Mesenchymal stem cell (in vitro differentiated cells and primary cell): ENCODE measurements at regions not wholly inside any gene's neighbourhood (a gene's known extent, or its start where the extent isn't known, plus 50 kb on each side); places are given as distances from the start of the nearest gene placed in this dataset.

ENCODE experiments used
- DNase-seq: peaks from one replicate; pipeline ENCODE4 v3.0.0-alpha.2; 2013
- H2AFZ ChIP-seq: one replicate; pipeline ENCODE4 v1.6.1; 2013; ENCODE audit warnings: low read depth, mild to moderate bottlenecking, control low read depth, inconsistent platforms, low read length, moderate library complexity
- H2AK5ac ChIP-seq: 2 replicates; pipeline ENCODE4 v1.6.1; 2013; ENCODE audit warnings: low read length, moderate library complexity, mild to moderate bottlenecking, inconsistent platforms; ENCODE audit not compliant: severe bottlenecking
- H2BK120ac ChIP-seq: one replicate; pipeline ENCODE4 v1.6.1; 2013; ENCODE audit warnings: low read depth, mild to moderate bottlenecking, inconsistent platforms, low read length, moderate library complexity
- H2BK12ac ChIP-seq, 2 experiments: one replicate each; pipeline ENCODE4 v1.6.1; 2013; ENCODE audit warnings: inconsistent platforms in 2 of 2, low read length in 2 of 2, mild to moderate bottlenecking in 2 of 2, moderate library complexity in 2 of 2, control low read depth in 1 of 2
- H2BK15ac ChIP-seq: one replicate; pipeline ENCODE4 v1.6.1; 2013; ENCODE audit warnings: mild to moderate bottlenecking, low read depth, inconsistent platforms; ENCODE audit not compliant: poor library complexity, severe bottlenecking
- H2BK5ac ChIP-seq: 2 replicates; pipeline ENCODE4 v1.6.1; 2013; ENCODE audit warnings: low read depth, mild to moderate bottlenecking, low read length, control low read depth, inconsistent platforms; ENCODE audit not compliant: poor library complexity, severe bottlenecking
- H3K14ac ChIP-seq, 2 experiments: one replicate each; pipeline ENCODE4 v1.6.1; 2013; ENCODE audit warnings: inconsistent platforms in 2 of 2, low read length in 2 of 2, control low read depth in 1 of 2, mild to moderate bottlenecking in 1 of 2, moderate library complexity in 1 of 2
- H3K18ac ChIP-seq, 2 experiments: one replicate each; pipeline ENCODE4 v1.6.1; 2013; ENCODE audit warnings: inconsistent platforms in 2 of 2, low read length in 2 of 2, control low read depth in 1 of 2, low read depth in 1 of 2, mild to moderate bottlenecking in 1 of 2
- H3K23ac ChIP-seq, 2 experiments: one replicate each; pipeline ENCODE4 v1.6.1; 2013; ENCODE audit warnings: inconsistent platforms in 2 of 2, low read length in 2 of 2, mild to moderate bottlenecking in 2 of 2, moderate library complexity in 2 of 2, control low read depth in 1 of 2
- H3K27ac ChIP-seq: 2 replicates; pipeline ENCODE4 v1.5.1; 2013; ENCODE audit warnings: mild to moderate bottlenecking, moderate library complexity, low read length, control low read depth, inconsistent platforms; ENCODE audit not compliant: poor library complexity, severe bottlenecking
- H3K27me3 ChIP-seq, 2 experiments: 2 replicates each; pipeline versions ENCODE4 v1.6.1 to v1.7.0; 2013; ENCODE audit warnings: low read length in 2 of 2, mild to moderate bottlenecking in 2 of 2, moderate library complexity in 2 of 2, control low read depth in 1 of 2, inconsistent platforms in 1 of 2; ENCODE audit not compliant: control insufficient read depth in 1 of 2, insufficient read depth in 1 of 2
- H3K36me3 ChIP-seq, 2 experiments: 2 replicates each; pipeline versions ENCODE4 v1.6.1 to v1.7.0; 2013; ENCODE audit warnings: low read length in 2 of 2, control low read depth in 1 of 2, inconsistent platforms in 1 of 2, low read depth in 1 of 2, mild to moderate bottlenecking in 1 of 2; ENCODE audit not compliant: insufficient read depth in 2 of 2, control insufficient read depth in 1 of 2
- H3K4ac ChIP-seq, 2 experiments: one replicate each; pipeline ENCODE4 v1.6.1; 2013; ENCODE audit warnings: inconsistent platforms in 2 of 2, low read length in 2 of 2, mild to moderate bottlenecking in 2 of 2, moderate library complexity in 2 of 2, control low read depth in 1 of 2, low read depth in 1 of 2
- H3K4me1 ChIP-seq: 2 replicates; pipeline ENCODE4 v1.6.1; 2013; ENCODE audit warnings: low read depth, low read length, control low read depth; ENCODE audit not compliant: control insufficient read depth, insufficient read depth
- H3K4me2 ChIP-seq: 2 replicates; pipeline ENCODE4 v1.6.1; 2013; ENCODE audit warnings: low read length, mild to moderate bottlenecking, inconsistent platforms; ENCODE audit not compliant: poor library complexity, severe bottlenecking
- H3K4me3 ChIP-seq, 2 experiments: 2 replicates each; pipeline versions ENCODE4 v1.5.1 to v1.7.0; 2013; ENCODE audit warnings: low read length in 2 of 2, mild to moderate bottlenecking in 2 of 2, control low read depth in 1 of 2, low read depth in 1 of 2; ENCODE audit not compliant: insufficient read depth in 1 of 2
- H3K79me1 ChIP-seq: replicated peaks from 2 replicates; pipeline ENCODE4 v1.6.1; 2013; ENCODE audit warnings: mild to moderate bottlenecking, control low read depth, low read length, inconsistent platforms; ENCODE audit not compliant: poor library complexity, severe bottlenecking
- H3K9ac ChIP-seq: 2 replicates; pipeline ENCODE4 v1.7.0; 2013; ENCODE audit warnings: mild to moderate bottlenecking, low read length, moderate library complexity
- H3K9me3 ChIP-seq: 2 replicates; pipeline ENCODE4 v1.7.0; 2013; ENCODE audit warnings: mild to moderate bottlenecking, low read length; ENCODE audit not compliant: control insufficient read depth
- H4K8ac ChIP-seq: one replicate; pipeline ENCODE4 v1.6.1; 2013; ENCODE audit warnings: inconsistent platforms, mild to moderate bottlenecking, low read length, moderate library complexity
- H4K91ac ChIP-seq: one replicate; pipeline ENCODE4 v1.6.1; 2013; ENCODE audit warnings: mild to moderate bottlenecking, low read length, inconsistent platforms
- WGBS: methylation state at CpG from one replicate; pipeline ENCODE4 v1.1.7; 2013; ENCODE audit warnings: mixed read lengths; 5-methylcytosine and 5-hydroxymethylcytosine counted together

GRCh38 chr9:73597039-73597438, 445.4 kb downstream of the ANXA1 start:
- H3K18ac ChIP-seq = no peak overlapping the region
- no peak overlapping the region for H3K9ac ChIP-seq
- no peak for DNase-seq
- H4K8ac ChIP-seq = no peak overlapping the region
- no peak overlapping the region for H3K4me3 ChIP-seq
- H2BK12ac ChIP-seq = no peak overlapping the region
- H3K36me3 ChIP-seq = no peaks in the 10 kb centered on the region
- 88% methylated on average over 5 of the region's 5 CpGs for WGBS
- no peak overlapping the region for H3K23ac ChIP-seq
- H3K14ac ChIP-seq = no peak overlapping the region
- H3K9me3 ChIP-seq = no peaks in the 10 kb centered on the region
- H4K91ac ChIP-seq = no peak overlapping the region
- no peaks in the 10 kb centered on the region for H3K4me1 ChIP-seq
- H2BK15ac ChIP-seq = no peak overlapping the region
- no peak overlapping the region for H3K27ac ChIP-seq
- H2AFZ ChIP-seq = no peak overlapping the region
- H3K4ac ChIP-seq = no peak overlapping the region
- no peaks in the 10 kb centered on the region for H3K27me3 ChIP-seq
- H2BK5ac ChIP-seq = no peak overlapping the region
- H2AK5ac ChIP-seq = no peak overlapping the region
- H3K79me1 ChIP-seq = no peaks in the 10 kb centered on the region
- H3K4me2 ChIP-seq = no peak overlapping the region
- H2BK120ac ChIP-seq = no peak overlapping the region

- H3K4ac ChIP-seq = no peak overlapping the region
- H3K4me3 ChIP-seq = no peak overlapping the region
- no peak overlapping the region for H3K23ac ChIP-seq
- H4K8ac ChIP-seq = no peak overlapping the region
- no peaks in the 10 kb centered on the region for H3K79me1 ChIP-seq
- no peak overlapping the region for H2BK12ac ChIP-seq
- no peaks in the 10 kb centered on the region for H3K9me3 ChIP-seq
- H2BK15ac ChIP-seq = no peak overlapping the region
- H2BK120ac ChIP-seq = no peak overlapping the region
- no peak overlapping the region for H4K91ac ChIP-seq
- no peak overlapping the region for H3K14ac ChIP-seq
- H2BK5ac ChIP-seq = no peak overlapping the region
- no peak overlapping the region for H3K4me2 ChIP-seq
- no peak overlapping the region for H3K18ac ChIP-seq
- no peaks in the 10 kb centered on the region for H3K27me3 ChIP-seq
- DNase-seq = no peak
- no peak overlapping the region for H3K27ac ChIP-seq
- H3K4me1 ChIP-seq = no peaks in the 10 kb centered on the region
- no peak overlapping the region for H2AFZ ChIP-seq
- no peak overlapping the region for H3K9ac ChIP-seq
- H3K36me3 ChIP-seq = no peaks in the 10 kb centered on the region
- H2AK5ac ChIP-seq = no peak overlapping the region
- 88% methylated on average over 3 of the region's 4 CpGs for WGBS
Observed at GRCh38 chr9:73597771-73598170, 446.1 kb downstream of the ANXA1 start.

- H3K14ac ChIP-seq = no peak overlapping the region
- no peak overlapping the region for H2BK15ac ChIP-seq
- H3K27ac ChIP-seq = no peak overlapping the region
- H2AK5ac ChIP-seq = no peak overlapping the region
- H2BK5ac ChIP-seq = no peak overlapping the region
- no peaks in the 10 kb centered on the region for H3K27me3 ChIP-seq
- no peak overlapping the region for H3K4me2 ChIP-seq
- no CpG with 5 or more reads among the region's 1 CpG for WGBS
- no peak overlapping the region for H4K8ac ChIP-seq
- H3K9ac ChIP-seq = no peak overlapping the region
- H2AFZ ChIP-seq = no peak overlapping the region
- H2BK120ac ChIP-seq = no peak overlapping the region
- H3K23ac ChIP-seq = no peak overlapping the region
- no peak for DNase-seq
- H2BK12ac ChIP-seq = no peak overlapping the region
- H3K36me3 ChIP-seq = no peaks in the 10 kb centered on the region
- H3K4ac ChIP-seq = no peak overlapping the region
- H3K18ac ChIP-seq = no peak overlapping the region
- no peaks in the 10 kb centered on the region for H3K9me3 ChIP-seq
- H4K91ac ChIP-seq = no peak overlapping the region
- no peak overlapping the region for H3K4me3 ChIP-seq
- no peaks in the 10 kb centered on the region for H3K79me1 ChIP-seq
- no peaks in the 10 kb centered on the region for H3K4me1 ChIP-seq
Observed at GRCh38 chr9:73609381-73609780, 457.7 kb downstream of the ANXA1 start.

GRCh38 chr9:73611032-73611431, 459.4 kb downstream of the ANXA1 start:
- H2BK120ac ChIP-seq = no peak overlapping the region
- H3K14ac ChIP-seq = no peak overlapping the region
- H3K27me3 ChIP-seq = no peaks in the 10 kb centered on the region
- no peak overlapping the region for H2AK5ac ChIP-seq
- H3K9ac ChIP-seq = no peak overlapping the region
- no peaks in the 10 kb centered on the region for H3K4me1 ChIP-seq
- no peak overlapping the region for H3K27ac ChIP-seq
- H3K18ac ChIP-seq = no peak overlapping the region
- no peak overlapping the region for H3K4ac ChIP-seq
- H2BK12ac ChIP-seq = no peak overlapping the region
- 83% methylated on average over 2 of the region's 2 CpGs for WGBS
- no peak overlapping the region for H2BK5ac ChIP-seq
- no peak overlapping the region for H4K8ac ChIP-seq
- no peaks in the 10 kb centered on the region for H3K9me3 ChIP-seq
- H3K4me3 ChIP-seq = no peak overlapping the region
- no peak for DNase-seq
- H3K79me1 ChIP-seq = no peaks in the 10 kb centered on the region
- H4K91ac ChIP-seq = no peak overlapping the region
- no peaks in the 10 kb centered on the region for H3K36me3 ChIP-seq
- no peak overlapping the region for H2AFZ ChIP-seq
- no peak overlapping the region for H3K23ac ChIP-seq
- no peak overlapping the region for H2BK15ac ChIP-seq
- H3K4me2 ChIP-seq = no peak overlapping the region
